ENCODE measurements at regions not wholly inside any gene's neighbourhood (a gene's known extent, or its start where the extent isn't known, plus 50 kb on each side); places are given as distances from the start of the nearest gene placed in this dataset.

DNA sequence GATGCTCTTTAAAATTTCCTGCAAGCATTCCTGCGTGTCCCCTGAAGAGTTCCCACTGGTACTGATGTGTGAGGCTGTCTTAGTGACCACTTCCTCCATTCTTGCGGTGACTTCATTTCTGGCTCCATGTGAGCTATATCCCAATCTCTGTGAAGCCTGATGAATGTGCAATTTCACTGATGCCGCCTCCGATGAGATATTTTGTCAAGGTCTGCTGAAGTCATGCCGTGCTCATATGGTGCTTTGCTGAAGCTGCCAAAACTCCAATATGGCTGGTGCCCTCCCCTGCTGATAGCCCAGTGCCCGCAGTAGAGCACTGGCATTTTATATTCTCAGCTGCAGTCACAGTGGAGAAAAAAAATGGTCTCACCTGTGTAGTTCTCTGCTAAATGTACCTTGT, 271.5 kb downstream of the EFHB start:
- no peaks in the 10 kb centered on the region for H4K20me1 ChIP-seq (ENCODE audit: insufficient read depth)
- RAD21 ChIA-PET (ENCODE audit: low non-redundant PET in 1 of 2, low total read pairs in 2 of 2, uncharacterized antibody in 2 of 2, unreplicated experiment in 2 of 2): no interaction called here
- intact Hi-C loops (cut with micrococcal nuclease): no loop called here
- H3K27ac ChIP-seq (ENCODE audit: low read depth, low read length): no peak overlapping the region
- H3K9me3 ChIP-seq (ENCODE audit: control insufficient read depth in 1 of 2, insufficient read depth in 1 of 2, low read depth in 1 of 2, low read length in 2 of 2): peaks cover 0 to under 1% of the 10 kb centered on the region in 2 experiments; a peak in 1 of 4 replicates
- H3K27me3 ChIP-seq (ENCODE audit: insufficient read depth, low read length): no peaks in the 10 kb centered on the region
- ATAC-seq: no peak
- no peak overlapping the region for H2AFZ ChIP-seq (ENCODE audit: low read depth, low read length, poor library complexity, severe bottlenecking)
- no peak overlapping the region for H3K4me3 ChIP-seq (replicated peaks in 1 of 2; ENCODE audit: low read depth in 1 of 2, low read length in 2 of 2)
- no peaks in the 10 kb centered on the region for H3K9me2 ChIP-seq (ENCODE audit: insufficient read depth)
- H3K4me2 ChIP-seq (ENCODE audit: low read length): no peak overlapping the region
- TF ChIP-seq ZFX (IDR thresholded peaks at IDR 0.05) (no peak), YY1 (IDR thresholded peaks at IDR 0.05; ENCODE audit: extremely low read depth, insufficient replicate concordance, low read depth, low read length) (no peak), CEBPB (IDR thresholded peaks at IDR 0.05; ENCODE audit: low read depth) (no peak), ZNF274 (IDR thresholded peaks at IDR 0.05; ENCODE audit: low read depth, low read length) (no peak), EGR1 (IDR thresholded peaks at IDR 0.05; ENCODE audit: low read depth) (no peak), POLR2AphosphoS5 (IDR thresholded peaks at IDR 0.05; ENCODE audit: low read depth, low read length) (no peak), FOSL1 (IDR thresholded peaks at IDR 0.05; ENCODE audit: low read depth) (no peak), SIN3A (IDR thresholded peaks at IDR 0.05; ENCODE audit: low read depth) (no peak), REST (IDR thresholded peaks at IDR 0.05; ENCODE audit: low read depth) (no peak), ELF1 (IDR thresholded peaks at IDR 0.05; ENCODE audit: borderline replicate concordance, low read depth) (no peak), EZH2phosphoT487 (IDR thresholded peaks at IDR 0.05; ENCODE audit: borderline replicate concordance) (no peak), SP1 (IDR thresholded peaks at IDR 0.05; ENCODE audit: low read depth) (no peak), TCF7L2 (IDR thresholded peaks at IDR 0.05; ENCODE audit: borderline replicate concordance, extremely low read depth, insufficient read depth, insufficient read length) (no peak), SRF (IDR thresholded peaks at IDR 0.05; ENCODE audit: low read depth) (no peak), JUND (IDR thresholded peaks at IDR 0.05) (no peak), CTCF (IDR thresholded peaks at IDR 0.05 in 2 of 3, conservative IDR thresholded peaks at IDR 0.05 in 1 of 3; ENCODE audit: borderline replicate concordance in 1 of 3, insufficient read depth in 1 of 3, low read depth in 2 of 3, low read length in 2 of 3) (no peak), RAD21 (IDR thresholded peaks at IDR 0.05; ENCODE audit: low read depth) (no peak)
- TF ChIP-seq, protein P1, sequence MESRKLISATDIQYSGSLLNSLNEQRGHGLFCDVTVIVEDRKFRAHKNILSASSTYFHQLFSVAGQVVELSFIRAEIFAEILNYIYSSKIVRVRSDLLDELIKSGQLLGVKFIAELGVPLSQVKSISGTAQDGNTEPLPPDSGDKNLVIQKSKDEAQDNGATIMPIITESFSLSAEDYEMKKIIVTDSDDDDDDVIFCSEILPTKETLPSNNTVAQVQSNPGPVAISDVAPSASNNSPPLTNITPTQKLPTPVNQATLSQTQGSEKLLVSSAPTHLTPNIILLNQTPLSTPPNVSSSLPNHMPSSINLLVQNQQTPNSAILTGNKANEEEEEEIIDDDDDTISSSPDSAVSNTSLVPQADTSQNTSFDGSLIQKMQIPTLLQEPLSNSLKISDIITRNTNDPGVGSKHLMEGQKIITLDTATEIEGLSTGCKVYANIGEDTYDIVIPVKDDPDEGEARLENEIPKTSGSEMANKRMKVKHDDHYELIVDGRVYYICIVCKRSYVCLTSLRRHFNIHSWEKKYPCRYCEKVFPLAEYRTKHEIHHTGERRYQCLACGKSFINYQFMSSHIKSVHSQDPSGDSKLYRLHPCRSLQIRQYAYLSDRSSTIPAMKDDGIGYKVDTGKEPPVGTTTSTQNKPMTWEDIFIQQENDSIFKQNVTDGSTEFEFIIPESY (IDR thresholded peaks at IDR 0.05; ENCODE audit: extremely low read depth, insufficient replicate concordance, low read length): no peak
- TF ChIP-seq, protein P2, sequence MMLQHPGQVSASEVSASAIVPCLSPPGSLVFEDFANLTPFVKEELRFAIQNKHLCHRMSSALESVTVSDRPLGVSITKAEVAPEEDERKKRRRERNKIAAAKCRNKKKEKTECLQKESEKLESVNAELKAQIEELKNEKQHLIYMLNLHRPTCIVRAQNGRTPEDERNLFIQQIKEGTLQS (IDR thresholded peaks at IDR 0.05): no peak
- TF ChIP-seq, protein P3, sequence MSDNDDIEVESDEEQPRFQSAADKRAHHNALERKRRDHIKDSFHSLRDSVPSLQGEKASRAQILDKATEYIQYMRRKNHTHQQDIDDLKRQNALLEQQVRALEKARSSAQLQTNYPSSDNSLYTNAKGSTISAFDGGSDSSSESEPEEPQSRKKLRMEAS (IDR thresholded peaks at IDR 0.05): no peak
- no TSS peak for BruUV-seq (replicated peaks)
- H3K9ac ChIP-seq (ENCODE audit: low read length): no peak overlapping the region
- H3K4me1 ChIP-seq (ENCODE audit: control insufficient read depth in 1 of 2, insufficient read depth in 2 of 2, low read length in 2 of 2): no peaks in the 10 kb centered on the region
- H3K79me2 ChIP-seq (ENCODE audit: insufficient read depth, low read length): no peaks in the 10 kb centered on the region
- CTCF ChIA-PET: no interaction called here
- POLR2A ChIA-PET: no interaction called here
- no peak for DNase-seq (ENCODE audit: low read depth, low spot score)
- no peaks in the 10 kb centered on the region for H3K36me3 ChIP-seq (ENCODE audit: control insufficient read depth in 1 of 2, insufficient read depth in 2 of 2, low read length in 2 of 2)

Measured in HCT116 (cell line).